MCF 10A (cell line): ENCODE measurements at regions not wholly inside any gene's neighbourhood (a gene's known extent, or its start where the extent isn't known, plus 50 kb on each side); places are given as distances from the start of the nearest gene placed in this dataset.
"Not testable (repeated sequence)": the region's sequence is repeated elsewhere in the genome, so short reads cannot be mapped to it uniquely, and the experiment has no call there.

Source experiments
- BruUV-seq: library from RNA; stranded (reverse); fragments of 400-500 nt; replicated peaks from 2 replicates; lab custom pipeline; 2021; lab: Mats Ljungman, UMichigan
- CTCF ChIA-PET: fragments of 300-600 bp; sonication (Branson Sonifier 250); formaldehyde crosslinking; extraction: SDS; loops from one replicate; lab custom pipeline; 2021; ENCODE audit warnings: antibody characterized with exemption, inconsistent platforms; lab: Yijun Ruan, JAX
- POLR2A ChIA-PET: fragments of 300-600, 350-650 bp; sonication (Branson Sonifier 250); formaldehyde crosslinking; extraction: SDS; loops from one replicate; lab custom pipeline; 2020; ENCODE audit warnings: antibody characterized with exemption, inconsistent platforms; lab: Yijun Ruan, JAX
- DNase-seq: peaks from one replicate; pipeline ENCODE4 v3.0.0-alpha.2; 2018; ENCODE audit not compliant: unreplicated experiment
- H3K27ac Mint-ChIP-seq: one replicate; pipeline ENCODE4 v1.8.0; 2022; ENCODE audit warnings: mild to moderate bottlenecking, low read depth, mixed read lengths; ENCODE audit not compliant: unreplicated experiment
- H3K27me3 Mint-ChIP-seq: one replicate; pipeline ENCODE4 v1.8.0; 2022; ENCODE audit warnings: mixed read lengths; ENCODE audit not compliant: insufficient read depth, unreplicated experiment
- H3K36me3 Mint-ChIP-seq: one replicate; pipeline ENCODE4 v1.8.0; 2022; ENCODE audit warnings: mild to moderate bottlenecking, moderate library complexity, mixed read lengths; ENCODE audit not compliant: insufficient read depth, unreplicated experiment
- H3K4me1 Mint-ChIP-seq: one replicate; pipeline ENCODE4 v1.8.0; 2022; ENCODE audit warnings: mixed read lengths; ENCODE audit not compliant: insufficient read depth, unreplicated experiment
- H3K4me3 Mint-ChIP-seq: one replicate; pipeline ENCODE4 v1.8.0; 2022; ENCODE audit warnings: mild to moderate bottlenecking, moderate library complexity, mixed read lengths; ENCODE audit not compliant: unreplicated experiment
- H3K9me3 Mint-ChIP-seq: one replicate; pipeline ENCODE4 v1.8.0; 2022; ENCODE audit warnings: mixed read lengths; ENCODE audit not compliant: unreplicated experiment
- CTCF ChIP-seq: fragments of 200-600 bp; IDR thresholded peaks from one replicate; pipeline ENCODE4 v1.8.0; 2022; ENCODE audit warnings: antibody characterized with exemption, mild to moderate bottlenecking; ENCODE audit not compliant: unreplicated experiment
- intact Hi-C: fragments of 100-400 bp; cut with micrococcal nuclease; formaldehyde crosslinking; loops from 2 replicates; pipeline ENCODE4 v1.14.1; 2022

DNA sequence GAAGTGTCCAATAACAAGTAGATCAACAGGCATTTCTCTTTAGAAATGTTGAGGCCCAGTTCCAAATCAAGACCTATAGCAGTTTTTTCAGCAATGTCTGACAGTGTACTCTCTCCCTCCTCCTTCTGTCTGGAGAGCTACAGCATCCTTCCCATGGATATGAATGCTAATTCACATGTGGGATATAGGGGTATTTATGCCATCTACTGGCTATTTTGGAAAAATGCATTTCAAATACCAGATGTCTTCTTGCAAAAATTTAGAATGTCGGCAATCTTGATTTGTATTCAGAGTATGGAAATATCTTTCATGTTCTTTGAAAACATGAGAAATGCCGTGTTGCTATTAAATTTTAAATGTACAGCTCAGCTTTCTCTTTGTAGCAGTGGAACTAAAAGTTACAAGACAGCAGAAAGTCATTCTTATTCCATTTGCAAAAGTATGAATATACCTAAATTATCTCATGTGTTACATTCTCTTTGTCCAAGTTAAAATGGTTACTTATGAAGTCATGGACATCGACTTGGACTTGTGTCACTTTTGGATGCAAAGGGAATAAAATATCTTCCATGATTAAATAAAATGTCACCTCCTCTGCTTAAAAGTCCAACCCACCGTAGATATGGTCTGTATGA lies 647.8 kb downstream of the TAF11L14 start:
- ChIA-PET CTCF (interaction anchor here (0.6 to 2.3 kb wide), 18 partner anchors 11 to 1434 kb away, joined by 3 to 30 read pairs (median 4); no protein-coding TSS in a partner anchor), POLR2A (interaction anchor here (0.7 to 1.0 kb wide), 3 partner anchors 23 to 1064 kb away, joined by 3 to 5 read pairs (median 3); partner anchors contain the start of gene BASP1)
- intact Hi-C loops, result loop anchor here (1.0 to 10.0 kb wide), 3 partner anchors 169 to 1066 kb away; no protein-coding TSS in a partner anchor

DNA sequence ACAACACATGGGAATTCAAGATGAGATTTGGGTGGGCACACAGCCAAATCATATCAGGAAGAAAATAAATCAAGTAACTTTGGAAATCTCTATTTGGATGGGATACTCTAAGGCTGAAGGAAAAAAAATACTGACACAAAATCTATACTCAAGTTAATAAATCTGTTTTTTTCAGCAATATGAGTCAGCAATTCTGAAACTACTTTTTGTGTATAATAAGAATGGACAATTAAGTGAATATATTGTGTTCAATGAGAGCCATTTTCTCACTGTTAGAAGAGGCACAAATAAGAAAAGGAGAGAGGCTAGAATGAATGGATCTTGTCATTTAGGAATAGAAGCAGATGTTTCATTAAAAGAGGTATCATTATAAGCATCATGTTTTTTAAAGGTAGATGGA lies 651.0 kb downstream of the TAF11L14 start:
- POLR2A ChIA-PET, result no interaction called here
- no TSS peak for BruUV-seq
- no peaks in the 10 kb centered on the region for H3K36me3 Mint-ChIP-seq
- no peak for DNase-seq
- no peak overlapping the region for H3K4me3 Mint-ChIP-seq
- no peak overlapping the region for H3K27ac Mint-ChIP-seq
- no peak for TF ChIP-seq CTCF
- CTCF ChIA-PET, result interaction anchor here (1.2 to 6.5 kb wide), 4 partner anchors 12 to 1069 kb away, joined by 3 to 26 read pairs (median 3); no protein-coding TSS in a partner anchor
- peaks cover 7% of the 10 kb centered on the region for H3K9me3 Mint-ChIP-seq
- H3K27me3 Mint-ChIP-seq, result no peaks in the 10 kb centered on the region
- intact Hi-C loops, result loop anchor here (10.0 kb wide), 1 partner anchor 980 kb away; no protein-coding TSS in a partner anchor
- no peaks in the 10 kb centered on the region for H3K4me1 Mint-ChIP-seq

More for the DNA sequence above, 647.8 kb downstream of the TAF11L14 start:
- Mint-ChIP-seq H3K4me1 (no peaks in the 10 kb centered on the region), H3K36me3 (no peaks in the 10 kb centered on the region), H3K27ac (no peak overlapping the region), H3K9me3 (peaks cover 7% of the 10 kb centered on the region), H3K4me3 (no peak overlapping the region), H3K27me3 (no peaks in the 10 kb centered on the region)
- DNase-seq, result peak; percentile 57
- TF ChIP-seq CTCF, result peak; percentile 47
- no TSS peak for BruUV-seq

DNA sequence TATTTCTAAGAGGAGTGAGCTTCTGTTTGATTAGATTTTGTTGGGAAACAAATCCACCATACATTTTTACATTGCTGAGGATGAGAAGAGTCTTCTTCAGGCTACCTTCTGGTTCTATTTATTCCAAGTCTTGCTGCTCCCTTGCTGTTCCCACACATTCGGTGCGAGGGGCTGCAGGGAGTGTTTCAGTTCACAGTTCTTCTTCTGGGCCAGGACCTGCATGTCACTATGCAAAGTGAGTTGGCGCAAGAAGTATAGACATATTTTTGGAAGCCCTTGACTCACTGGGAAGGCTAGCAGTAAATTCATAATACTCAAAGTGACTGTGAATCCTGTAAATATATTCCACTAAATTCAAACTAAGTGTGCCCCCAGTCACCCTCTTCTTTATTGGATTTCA lies 657.9 kb downstream of the TAF11L14 start:
- TF ChIP-seq CTCF, result no peak
- Mint-ChIP-seq H3K27ac (no peak overlapping the region), H3K4me3 (no peak overlapping the region), H3K27me3 (no peaks in the 10 kb centered on the region), H3K36me3 (no peaks in the 10 kb centered on the region), H3K4me1 (no peaks in the 10 kb centered on the region), H3K9me3 (no peaks in the 10 kb centered on the region)
- intact Hi-C loops, result no loop called here
- no peak for DNase-seq
- ChIA-PET CTCF (interaction anchor here (0.7 kb wide), 1 partner anchor 19 kb away, joined by 3 read pairs; no protein-coding TSS in a partner anchor), POLR2A (no interaction called here)
- BruUV-seq, result no TSS peak

DNA sequence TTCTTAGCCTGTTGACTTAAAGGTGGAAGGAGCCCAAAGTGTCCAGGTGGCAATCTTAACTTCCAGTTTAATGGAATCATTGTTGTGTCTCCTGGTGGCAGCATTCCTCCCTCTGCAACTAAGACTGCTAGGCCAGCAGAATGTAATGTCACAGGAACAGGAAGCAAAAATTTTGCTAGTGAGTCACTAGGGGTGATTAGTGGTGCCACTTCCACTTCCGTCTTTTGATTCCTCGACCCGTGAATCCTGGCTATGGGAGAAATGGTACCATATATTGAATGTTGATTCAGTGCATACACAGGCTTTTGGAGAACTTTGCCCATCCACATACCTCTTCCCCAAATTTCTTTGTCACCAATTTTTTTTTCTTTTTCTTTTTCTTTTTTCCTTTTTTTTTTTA lies 661.4 kb downstream of the TAF11L14 start:
- H3K4me1 Mint-ChIP-seq, intact Hi-C loops: not testable (repeated sequence)

More for the DNA sequence above, 661.4 kb downstream of the TAF11L14 start:
- CTCF ChIA-PET, result interaction anchor here (1.3 kb wide), 1 partner anchor 1080 kb away, joined by 3 read pairs; no protein-coding TSS in a partner anchor
- BruUV-seq, POLR2A ChIA-PET, H3K9me3 Mint-ChIP-seq, H3K36me3 Mint-ChIP-seq, H3K27me3 Mint-ChIP-seq, H3K27ac Mint-ChIP-seq, DNase-seq, H3K4me3 Mint-ChIP-seq: not testable (repeated sequence)
